ENCODE measurements at regions not wholly inside any gene's neighbourhood (a gene's known extent, or its start where the extent isn't known, plus 50 kb on each side); places are given as distances from the start of the nearest gene placed in this dataset.

- no peak for DNase-seq
Observed at GRCh38 chr11:91796999-91797398, 427.6 kb upstream of the FAT3 start.

GRCh38 chr11:91795139-91795887 lies 429.3 kb upstream of the FAT3 start:
- DNase-seq, result no peak

- no peak for DNase-seq
Observed at GRCh38 chr11:91794146-91794545, 430.5 kb upstream of the FAT3 start.

- DNase-seq, result no peak
Observed at GRCh38 chr11:91792779-91793262, 431.8 kb upstream of the FAT3 start.

- DNase-seq, result no peak
Observed at GRCh38 chr11:91791171-91791468, 433.5 kb upstream of the FAT3 start.

- DNase-seq, result no peak
Observed at GRCh38 chr11:91790346-91791170, 434.1 kb upstream of the FAT3 start.

GRCh38 chr11:91788764-91789163 lies 435.9 kb upstream of the FAT3 start:
- no peak for DNase-seq

GRCh38 chr11:91786097-91786496 lies 438.5 kb upstream of the FAT3 start:
- no peak for DNase-seq

- DNase-seq, result no peak
Observed at GRCh38 chr11:91783173-91783572, 441.4 kb upstream of the FAT3 start.

- no peak for DNase-seq
Observed at GRCh38 chr11:91778758-91779157, 445.9 kb upstream of the FAT3 start.

GRCh38 chr11:91776655-91777054 lies 448.0 kb upstream of the FAT3 start:
- no peak for DNase-seq

- no peak for DNase-seq
Observed at GRCh38 chr11:91773090-91773489, 451.5 kb upstream of the FAT3 start.

GRCh38 chr11:91771961-91772360 lies 452.7 kb upstream of the FAT3 start:
- DNase-seq, result no peak

GRCh38 chr11:91768783-91769182 lies 455.8 kb upstream of the FAT3 start:
- DNase-seq, result no peak

GRCh38 chr11:91763331-91763730 lies 461.3 kb upstream of the FAT3 start:
- no peak for DNase-seq

GRCh38 chr11:91761406-91762025 lies 463.1 kb upstream of the FAT3 start:
- no peak for DNase-seq

- no peak for DNase-seq
Observed at GRCh38 chr11:91756829-91757480, 467.7 kb upstream of the FAT3 start.

- DNase-seq, result no peak
Observed at GRCh38 chr11:91755951-91756707, 468.5 kb upstream of the FAT3 start.

- DNase-seq, result no peak
Observed at GRCh38 chr11:91755526-91755925, 469.1 kb upstream of the FAT3 start.

- DNase-seq, result no peak
Observed at GRCh38 chr11:91749251-91749650, 475.4 kb upstream of the FAT3 start.

- DNase-seq, result no peak
Observed at GRCh38 chr11:91742155-91742554, 482.5 kb upstream of the FAT3 start.

- no peak for DNase-seq
Observed at GRCh38 chr11:91731051-91731450, 493.6 kb upstream of the FAT3 start.

- no peak for DNase-seq
Observed at GRCh38 chr11:91730620-91731019, 494.0 kb upstream of the FAT3 start.
